GM12875 (cell line): ENCODE measurements at regions not wholly inside any gene's neighbourhood (a gene's known extent, or its start where the extent isn't known, plus 50 kb on each side); places are given as distances from the start of the nearest gene placed in this dataset.

ENCODE experiments used
- H3K4me3 ChIP-seq: one replicate; pipeline ENCODE4 v1.5.1; 2011; ENCODE audit warnings: low read depth, low read length, control low read depth
- TF ChIP-seq, protein P1 (sequence below): IDR thresholded peaks from 2 replicates; pipeline ENCODE4 v1.5.1; 2011; ENCODE audit warnings: low read depth, mild to moderate bottlenecking, control low read depth, inconsistent platforms, low read length, moderate library complexity, borderline replicate concordance; ENCODE audit not compliant: insufficient read depth

DNA sequence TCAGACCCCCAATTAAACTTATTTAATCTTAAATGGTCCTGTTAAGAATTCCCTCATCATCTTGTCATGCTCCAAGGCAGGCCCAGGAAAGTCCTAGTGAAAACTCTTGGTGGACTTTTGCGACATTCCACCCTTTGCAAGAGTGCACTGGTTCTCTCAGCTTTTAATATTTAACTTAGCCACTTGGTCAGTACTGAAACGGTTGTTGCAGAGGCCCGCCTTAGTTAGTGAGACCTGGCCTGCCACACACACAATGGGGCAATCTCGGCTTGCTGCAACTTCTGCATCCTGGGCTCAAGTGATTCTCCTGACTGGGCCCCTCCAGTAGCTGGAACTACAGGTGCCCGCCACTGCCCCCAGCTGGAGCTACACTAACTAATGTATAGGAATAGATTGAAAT lies 1366.0 kb downstream of the UQCRFS1 start:
- TF ChIP-seq, protein P1, sequence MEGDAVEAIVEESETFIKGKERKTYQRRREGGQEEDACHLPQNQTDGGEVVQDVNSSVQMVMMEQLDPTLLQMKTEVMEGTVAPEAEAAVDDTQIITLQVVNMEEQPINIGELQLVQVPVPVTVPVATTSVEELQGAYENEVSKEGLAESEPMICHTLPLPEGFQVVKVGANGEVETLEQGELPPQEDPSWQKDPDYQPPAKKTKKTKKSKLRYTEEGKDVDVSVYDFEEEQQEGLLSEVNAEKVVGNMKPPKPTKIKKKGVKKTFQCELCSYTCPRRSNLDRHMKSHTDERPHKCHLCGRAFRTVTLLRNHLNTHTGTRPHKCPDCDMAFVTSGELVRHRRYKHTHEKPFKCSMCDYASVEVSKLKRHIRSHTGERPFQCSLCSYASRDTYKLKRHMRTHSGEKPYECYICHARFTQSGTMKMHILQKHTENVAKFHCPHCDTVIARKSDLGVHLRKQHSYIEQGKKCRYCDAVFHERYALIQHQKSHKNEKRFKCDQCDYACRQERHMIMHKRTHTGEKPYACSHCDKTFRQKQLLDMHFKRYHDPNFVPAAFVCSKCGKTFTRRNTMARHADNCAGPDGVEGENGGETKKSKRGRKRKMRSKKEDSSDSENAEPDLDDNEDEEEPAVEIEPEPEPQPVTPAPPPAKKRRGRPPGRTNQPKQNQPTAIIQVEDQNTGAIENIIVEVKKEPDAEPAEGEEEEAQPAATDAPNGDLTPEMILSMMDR: no peak
- no peak overlapping the region for H3K4me3 ChIP-seq

- TF ChIP-seq, protein P1: no peak
- H3K4me3 ChIP-seq: no peak overlapping the region
These were observed 1368.7 kb downstream of the UQCRFS1 start for GRCh38 chr19:27844261-27844660.

- TF ChIP-seq, protein P1: no peak
- no peak overlapping the region for H3K4me3 ChIP-seq
These were observed 1369.1 kb downstream of the UQCRFS1 start for GRCh38 chr19:27843861-27844260.

DNA sequence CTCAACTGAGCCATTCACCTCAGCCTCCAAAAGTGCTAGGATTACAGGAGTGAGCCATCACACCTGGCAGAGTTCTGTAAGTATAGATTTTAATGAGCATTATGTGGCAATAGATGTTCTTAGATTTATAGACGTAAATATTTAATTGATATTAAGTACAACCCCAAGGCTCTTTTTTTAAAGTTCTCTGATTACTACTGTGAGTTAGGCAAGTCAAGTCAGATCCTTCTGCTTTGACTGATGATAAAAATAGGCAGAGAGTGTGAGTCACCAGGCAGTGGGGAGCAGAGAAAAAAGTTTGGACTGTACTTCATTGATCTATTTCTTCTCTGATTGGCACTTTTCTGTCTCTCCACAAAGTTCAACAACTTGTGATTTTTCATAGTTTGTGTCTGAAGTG lies 1379.9 kb downstream of the UQCRFS1 start:
- TF ChIP-seq, protein P1: no peak
- H3K4me3 ChIP-seq: no peak overlapping the region

GRCh38 chr19:27828829-27829228 lies 1384.1 kb downstream of the UQCRFS1 start:
- TF ChIP-seq, protein P1: no peak
- H3K4me3 ChIP-seq: no peak overlapping the region

- no peak overlapping the region for H3K4me3 ChIP-seq
- TF ChIP-seq, protein P1: no peak
These were observed 1388.8 kb downstream of the UQCRFS1 start for GRCh38 chr19:27824108-27824507.

GRCh38 chr19:27822336-27822735 lies 1390.6 kb downstream of the UQCRFS1 start:
- TF ChIP-seq, protein P1: no peak
- no peak overlapping the region for H3K4me3 ChIP-seq
